ENCODE measurements at regions not wholly inside any gene's neighbourhood (a gene's known extent, or its start where the extent isn't known, plus 50 kb on each side); places are given as distances from the start of the nearest gene placed in this dataset.

- TF ChIP-seq CTCF (IDR thresholded peaks at IDR 0.05; ENCODE audit: low read length), result no peak
- TF ChIP-seq EZH2 (optimal IDR thresholded peaks at IDR 0.05; ENCODE audit: low read depth, low read length), result no peak
Measured at GRCh38 chr9:101858026-101858425, 119.6 kb upstream of the GRIN3A start.
